Smooth muscle cell (in vitro differentiated cells): ENCODE measurements at regions not wholly inside any gene's neighbourhood (a gene's known extent, or its start where the extent isn't known, plus 50 kb on each side); places are given as distances from the start of the nearest gene placed in this dataset.
"Not testable (repeated sequence)": the region's sequence is repeated elsewhere in the genome, so short reads cannot be mapped to it uniquely, and the experiment has no call there.

Experiments used
- DNase-seq: peaks from one replicate; lab custom pipeline; 2025; ENCODE audit not compliant: unreplicated experiment; lab: John Stamatoyannopoulos, UW
- H2AFZ ChIP-seq: fragments of 200-600 bp; sonication (generic); 2 replicates; pipeline ENCODE4 v1.6.0; 2016; ENCODE audit warnings: antibody characterized with exemption, low read depth, mild to moderate bottlenecking
- H3F3A ChIP-seq: fragments of 200-600 bp; sonication (generic); 2 replicates; pipeline ENCODE4 v1.6.0; 2017; ENCODE audit warnings: antibody characterized with exemption, low read depth
- H3K27ac ChIP-seq: fragments of 200-600 bp; sonication (generic); 2 replicates; pipeline ENCODE4 v1.5.1; 2016; ENCODE audit warnings: low read depth, mild to moderate bottlenecking
- H3K27me3 ChIP-seq: fragments of 200-600 bp; sonication (generic); 2 replicates; pipeline ENCODE4 v1.6.1; 2016; ENCODE audit warnings: low read depth, mild to moderate bottlenecking
- H3K36me3 ChIP-seq: fragments of 200-600 bp; sonication (generic); 2 replicates; pipeline ENCODE4 v1.5.1; 2016; ENCODE audit warnings: low read depth
- H3K4me1 ChIP-seq: fragments of 200-600 bp; sonication (generic); 2 replicates; pipeline ENCODE4 v1.5.1; 2016; ENCODE audit warnings: low read depth
- H3K4me2 ChIP-seq: fragments of 200-600 bp; sonication (generic); 2 replicates; pipeline ENCODE4 v1.6.0; 2016; ENCODE audit warnings: mild to moderate bottlenecking
- H3K4me3 ChIP-seq: fragments of 200-600 bp; sonication (generic); 2 replicates; pipeline ENCODE4 v1.5.1; 2016; ENCODE audit warnings: mild to moderate bottlenecking
- H3K79me2 ChIP-seq: fragments of 200-600 bp; sonication (generic); 2 replicates; pipeline ENCODE4 v1.6.0; 2016; ENCODE audit warnings: low read depth, mild to moderate bottlenecking
- H3K9ac ChIP-seq: fragments of 200-600 bp; sonication (generic); 2 replicates; pipeline ENCODE4 v1.6.0; 2016; ENCODE audit warnings: low read depth
- H3K9me3 ChIP-seq: fragments of 200-600 bp; sonication (generic); replicated peaks from 2 replicates; pipeline ENCODE4 v1.5.1; 2016; ENCODE audit warnings: low read depth
- H4K20me1 ChIP-seq: fragments of 200-600 bp; sonication (generic); 2 replicates; pipeline ENCODE4 v1.6.0; 2016; ENCODE audit warnings: low read depth
- CTCF ChIP-seq: fragments of 200-600 bp; sonication (generic); IDR thresholded peaks from 2 replicates; pipeline ENCODE4 v1.5.1; 2017; ENCODE audit warnings: borderline replicate concordance, mild to moderate bottlenecking, antibody characterized with exemption; ENCODE audit not compliant: insufficient read depth, poor library complexity, severe bottlenecking
- WGBS: methylation state at CpG from one replicate; pipeline ENCODE4 v1.1.7; 2016; ENCODE audit warnings: low lambda C conversion rate; 5-methylcytosine and 5-hydroxymethylcytosine counted together

GRCh38 chr6:134427721-134428120, 109.8 kb upstream of the SGK1 start:
- Histone ChIP-seq H3K27me3 (no peaks in the 10 kb centered on the region), H3K27ac (no peak overlapping the region), H4K20me1 (no peaks in the 10 kb centered on the region), H3K36me3 (no peaks in the 10 kb centered on the region), H3F3A (peaks cover 3% of the 10 kb centered on the region), H3K79me2 (no peaks in the 10 kb centered on the region), H3K4me1 (no peaks in the 10 kb centered on the region), H2AFZ (no peak overlapping the region), H3K4me3 (no peak overlapping the region), H3K9ac (no peak overlapping the region), H3K9me3 (no peaks in the 10 kb centered on the region), H3K4me2 (no peak overlapping the region)
- no peak for TF ChIP-seq CTCF
- DNase-seq, result no peak
- 86% methylated on average over 1 of the region's 1 CpG for WGBS

GRCh38 chr6:134426623-134427022, 108.7 kb upstream of the SGK1 start:
- H2AFZ ChIP-seq, result no peak overlapping the region
- 72% methylated on average over 4 of the region's 4 CpGs for WGBS
- H3K9ac ChIP-seq, result no peak overlapping the region
- no peaks in the 10 kb centered on the region for H3K79me2 ChIP-seq
- no peaks in the 10 kb centered on the region for H4K20me1 ChIP-seq
- no peak for DNase-seq
- H3K4me1 ChIP-seq, result no peaks in the 10 kb centered on the region
- H3K36me3 ChIP-seq, result no peaks in the 10 kb centered on the region
- no peaks in the 10 kb centered on the region for H3K27me3 ChIP-seq
- H3K4me3 ChIP-seq, result no peak overlapping the region
- no peak for TF ChIP-seq CTCF
- no peak overlapping the region for H3K4me2 ChIP-seq
- no peaks in the 10 kb centered on the region for H3K9me3 ChIP-seq
- H3K27ac ChIP-seq, result no peak overlapping the region
- H3F3A ChIP-seq, result peaks cover 12% of the 10 kb centered on the region

- not testable (repeated sequence) for H3K9me3 ChIP-seq, H3K79me2 ChIP-seq, H3K36me3 ChIP-seq, H2AFZ ChIP-seq, H3K9ac ChIP-seq, H3K27ac ChIP-seq, H3K4me2 ChIP-seq, H3K27me3 ChIP-seq, H3K4me3 ChIP-seq, H4K20me1 ChIP-seq, DNase-seq, H3K4me1 ChIP-seq
- WGBS, result 87% methylated on average over 1 of the region's 1 CpG
- H3F3A ChIP-seq, result peaks cover 19% of the 10 kb centered on the region
These were observed 108.0 kb upstream of the SGK1 start for GRCh38 chr6:134425917-134426316.

GRCh38 chr6:134425513-134425912, 107.6 kb upstream of the SGK1 start:
- no peak for DNase-seq
- Histone ChIP-seq H3K9ac (no peak overlapping the region), H3K4me1 (no peaks in the 10 kb centered on the region), H3K79me2 (no peaks in the 10 kb centered on the region), H3F3A (peaks cover 19% of the 10 kb centered on the region), H3K27me3 (no peaks in the 10 kb centered on the region), H3K36me3 (no peaks in the 10 kb centered on the region), H4K20me1 (no peaks in the 10 kb centered on the region), H3K4me2 (no peak overlapping the region), H2AFZ (no peak overlapping the region), H3K4me3 (no peak overlapping the region), H3K9me3 (no peaks in the 10 kb centered on the region), H3K27ac (no peak overlapping the region)
- TF ChIP-seq CTCF, result no peak
- WGBS, result 75% methylated on average over 6 of the region's 6 CpGs
